IMR-90 (cell line): ENCODE measurements at regions not wholly inside any gene's neighbourhood (a gene's known extent, or its start where the extent isn't known, plus 50 kb on each side); places are given as distances from the start of the nearest gene placed in this dataset.

ENCODE experiments used
- ATAC-seq: fragments of 200-7000 bp; cut with Tn5 transposase; 2 replicates; pipeline ENCODE4 v1.9.1; 2020; ENCODE audit warnings: low read depth, mild to moderate bottlenecking, moderate library complexity
- BruUV-seq: library from RNA; stranded (reverse); fragments of 400-500 nt; replicated peaks from 2 replicates; lab custom pipeline; 2021; lab: Mats Ljungman, UMichigan
- CTCF ChIA-PET: fragments of 300-600 bp; formaldehyde crosslinking; extraction: SDS; loops from one replicate; lab custom pipeline; 2021; ENCODE audit warnings: antibody characterized with exemption; lab: Yijun Ruan, JAX
- POLR2A ChIA-PET: fragments of 300-600 bp; sonication (Branson Sonifier 250); formaldehyde crosslinking; loops from one replicate; lab custom pipeline; 2022; ENCODE audit warnings: antibody characterized with exemption; ENCODE audit not compliant: unreplicated experiment; lab: Charles Lee
- DNase-seq: peaks from one replicate; pipeline ENCODE4 v3.0.0; 2013
- H2AFZ ChIP-seq: replicated peaks from 2 replicates; pipeline ENCODE3; 2013; ENCODE audit warnings: low read length, mild to moderate bottlenecking; ENCODE audit not compliant: poor library complexity
- H2AK5ac ChIP-seq: 2 replicates; pipeline ENCODE4 v1.6.1; 2013; ENCODE audit warnings: low read depth, low read length, inconsistent platforms
- H2AK9ac ChIP-seq: replicated peaks from 2 replicates; pipeline ENCODE3; 2013; ENCODE audit warnings: mild to moderate bottlenecking, low read depth, low read length, moderate library complexity; ENCODE audit not compliant: poor library complexity
- H2BK120ac ChIP-seq: 2 replicates; pipeline ENCODE4 v1.6.1; 2013; ENCODE audit warnings: low read depth, low read length, inconsistent platforms
- H2BK15ac ChIP-seq: 3 replicates; pipeline ENCODE4 v1.6.1; 2013; ENCODE audit warnings: low read depth, low read length, inconsistent platforms
- H2BK20ac ChIP-seq: 2 replicates; pipeline ENCODE4 v1.6.1; 2013; ENCODE audit warnings: low read depth, mild to moderate bottlenecking, inconsistent platforms, low read length, moderate library complexity
- H2BK5ac ChIP-seq: 2 replicates; pipeline ENCODE4 v1.6.1; 2013; ENCODE audit warnings: mild to moderate bottlenecking, low read depth, low read length, inconsistent platforms; ENCODE audit not compliant: poor library complexity, severe bottlenecking
- H3K14ac ChIP-seq: replicated peaks from 2 replicates; pipeline ENCODE4 v1.6.1; 2013; ENCODE audit warnings: low read depth, low read length, inconsistent platforms
- H3K18ac ChIP-seq: 2 replicates; pipeline ENCODE4 v1.6.1; 2013; ENCODE audit warnings: low read depth, low read length, control low read depth
- H3K23ac ChIP-seq: 2 replicates; pipeline ENCODE4 v1.6.1; 2013; ENCODE audit warnings: low read depth, low read length, inconsistent platforms
- H3K27ac ChIP-seq: 2 replicates; pipeline ENCODE4 v1.5.1; 2013; ENCODE audit warnings: mild to moderate bottlenecking, control low read depth, low read length; ENCODE audit not compliant: insufficient read depth
- H3K27me3 ChIP-seq: 2 replicates; pipeline ENCODE4 v1.6.1; 2013; ENCODE audit warnings: low read length; ENCODE audit not compliant: control insufficient read depth, insufficient read depth
- H3K36me3 ChIP-seq: 2 replicates; pipeline ENCODE4 v1.6.1; 2013; ENCODE audit warnings: low read length, mixed read lengths; ENCODE audit not compliant: control insufficient read depth, insufficient read depth
- H3K4ac ChIP-seq: 2 replicates; pipeline ENCODE4 v1.6.1; 2013; ENCODE audit warnings: low read depth, low read length, inconsistent platforms
- H3K4me1 ChIP-seq: 2 replicates; pipeline ENCODE4 v1.6.1; 2013; ENCODE audit warnings: low read length, mixed read lengths; ENCODE audit not compliant: control insufficient read depth, insufficient read depth
- H3K4me2 ChIP-seq: 2 replicates; pipeline ENCODE4 v1.6.1; 2013; ENCODE audit warnings: low read depth, mild to moderate bottlenecking, control low read depth, low read length, moderate library complexity
- H3K4me3 ChIP-seq: 2 replicates; pipeline ENCODE4 v1.5.1; 2013; ENCODE audit warnings: low read depth, mild to moderate bottlenecking, control low read depth, low read length, moderate library complexity; ENCODE audit not compliant: insufficient read depth
- H3K56ac ChIP-seq: 2 replicates; pipeline ENCODE4 v1.6.1; 2013; ENCODE audit warnings: low read length, inconsistent platforms; ENCODE audit not compliant: insufficient read depth; ENCODE audit errors: extremely low read depth
- H3K79me1 ChIP-seq, 2 experiments: 2 replicates each; pipeline ENCODE4 v1.6.1; 2013; ENCODE audit warnings: low read length in 2 of 2, inconsistent platforms in 1 of 2, low read depth in 1 of 2
- H3K9ac ChIP-seq: 2 replicates; pipeline ENCODE4 v1.6.1; 2013; ENCODE audit warnings: low read depth, low read length, control low read depth
- H3K9me1 ChIP-seq: 2 replicates; pipeline ENCODE4 v1.6.1; 2013; ENCODE audit warnings: low read length, inconsistent platforms; ENCODE audit not compliant: insufficient read depth
- H3K9me3 ChIP-seq: 2 replicates; pipeline ENCODE4 v1.6.1; 2013; ENCODE audit warnings: low read length; ENCODE audit not compliant: control insufficient read depth, insufficient read depth
- H4K20me1 ChIP-seq: 2 replicates; pipeline ENCODE4 v1.6.1; 2013; ENCODE audit warnings: low read length, inconsistent platforms; ENCODE audit not compliant: insufficient read depth
- H4K5ac ChIP-seq: 2 replicates; pipeline ENCODE4 v1.6.1; 2013; ENCODE audit warnings: mild to moderate bottlenecking, low read depth, low read length, control low read depth
- H4K8ac ChIP-seq, 2 experiments: 2 replicates each; pipeline ENCODE4 v1.6.1; 2013; ENCODE audit warnings: low read depth in 2 of 2, low read length in 2 of 2, control low read depth in 1 of 2, inconsistent platforms in 1 of 2
- H4K91ac ChIP-seq: 2 replicates; pipeline ENCODE4 v1.6.1; 2013; ENCODE audit warnings: low read depth, low read length, inconsistent platforms; ENCODE audit not compliant: insufficient read depth
- BHLHE40 ChIP-seq: fragments of 150-350 bp; IDR thresholded peaks from 2 replicates; pipeline ENCODE4 v1.6.1; 2016; ENCODE audit warnings: mild to moderate bottlenecking, low read depth, low read length
- CEBPB ChIP-seq: IDR thresholded peaks from 2 replicates; pipeline ENCODE4 v1.6.1; 2012; ENCODE audit warnings: low read depth, low read length, improper control_type of control experiment
- CHD1 ChIP-seq: IDR thresholded peaks from 2 replicates; pipeline ENCODE4 v1.6.1; 2012; ENCODE audit warnings: low read depth, low read length, improper control_type of control experiment
- CTCF ChIP-seq: conservative IDR thresholded peaks from 2 replicates; pipeline ENCODE4 v1.5.1; 2012; ENCODE audit warnings: mild to moderate bottlenecking, low read depth, low read length, improper control_type of control experiment
- ELK1 ChIP-seq: fragments of 150-350 bp; IDR thresholded peaks from 2 replicates; pipeline ENCODE4 v1.6.1; 2016; ENCODE audit warnings: low read depth, mild to moderate bottlenecking, low read length, moderate library complexity, borderline replicate concordance
- FOS ChIP-seq: fragments of 150-350 bp; IDR thresholded peaks from 2 replicates; pipeline ENCODE4 v1.6.1; 2016; ENCODE audit warnings: low read depth, low read length
- MAFK ChIP-seq: IDR thresholded peaks from 2 replicates; pipeline ENCODE4 v1.6.1; 2012; ENCODE audit warnings: low read depth, low read length, improper control_type of control experiment
- MAZ ChIP-seq: IDR thresholded peaks from 2 replicates; pipeline ENCODE4 v1.6.1; 2012; ENCODE audit warnings: low read depth, mild to moderate bottlenecking, low read length, improper control_type of control experiment, moderate library complexity, borderline replicate concordance
- MXI1 ChIP-seq: IDR thresholded peaks from 2 replicates; pipeline ENCODE4 v1.6.1; 2012; ENCODE audit warnings: low read depth, mild to moderate bottlenecking, low read length, moderate library complexity, borderline replicate concordance
- NFE2L2 ChIP-seq: fragments of 150-350 bp; IDR thresholded peaks from 2 replicates; pipeline ENCODE4 v1.6.1; 2016; ENCODE audit warnings: low read depth, mild to moderate bottlenecking, low read length
- RCOR1 ChIP-seq: IDR thresholded peaks from 2 replicates; pipeline ENCODE4 v1.6.1; 2012; ENCODE audit warnings: mild to moderate bottlenecking, low read length, improper control_type of control experiment; ENCODE audit not compliant: insufficient replicate concordance
- RFX5 ChIP-seq: IDR thresholded peaks from 2 replicates; pipeline ENCODE4 v1.8.0; 2012; ENCODE audit warnings: low read depth, mild to moderate bottlenecking, low read length, moderate library complexity
- SMC3 ChIP-seq: fragments of 150-350 bp; IDR thresholded peaks from 2 replicates; pipeline ENCODE4 v1.6.1; 2016; ENCODE audit warnings: low read depth, mild to moderate bottlenecking, antibody characterized with exemption, low read length, moderate library complexity
- USF2 ChIP-seq: fragments of 150-350 bp; IDR thresholded peaks from 2 replicates; pipeline ENCODE4 v1.6.1; 2017; ENCODE audit warnings: mild to moderate bottlenecking, antibody characterized with exemption, low read length, low read depth
- WGBS, 2 experiments: methylation state at CpG; one replicate each; pipeline versions ENCODE4 v1.1.5 to v1.1.7; 2013; ENCODE audit warnings: missing lambda C conversion rate in 2 of 2; ENCODE audit not compliant: insufficient read length in 1 of 2; ENCODE audit errors: extremely low coverage in 2 of 2; 5-methylcytosine and 5-hydroxymethylcytosine counted together
- dilution Hi-C: fragments of 300-500 bp; cut with HindIII; formaldehyde crosslinking; loops from one replicate; pipeline ENCODE4 v1.14.3; 2018; ENCODE audit warnings: low sequenced_read_pairs; ENCODE audit not compliant: unreplicated experiment
- in situ Hi-C: fragments of 300-500 bp; cut with MboI; formaldehyde crosslinking; loops from 3 replicates; pipeline ENCODE4 v1.14.3; 2019; ENCODE audit warnings: low sequenced_read_pairs, inconsistent platforms, mixed read lengths
- intact Hi-C: fragments of 100-400 bp; cut with micrococcal nuclease; formaldehyde crosslinking; loops from 2 replicates; pipeline ENCODE4 v1.10.0; 2022

GRCh38 chr9:13443346-13444244 is 164.1 kb upstream of the MPDZ start:
- Histone ChIP-seq H3K27ac (no peak overlapping the region), H4K8ac (no peak overlapping the region), H4K91ac (no peak overlapping the region), H3K9me3 (no peaks in the 10 kb centered on the region), H3K4me2 (no peak overlapping the region), H2BK5ac (no peak overlapping the region), H3K18ac (no peak overlapping the region), H2BK15ac (no peak overlapping the region), H3K27me3 (peaks cover 14% of the 10 kb centered on the region), H3K4me1 (no peaks in the 10 kb centered on the region), H3K4me3 (no peak overlapping the region), H2AK5ac (no peak overlapping the region), H2AK9ac (no peak overlapping the region), H3K4ac (no peak overlapping the region), H3K23ac (no peak overlapping the region), H3K9me1 (no peaks in the 10 kb centered on the region), H3K14ac (no peak overlapping the region), H2BK120ac (no peak overlapping the region), H2AFZ (no peak overlapping the region), H4K5ac (no peak overlapping the region), H3K79me1 (no peaks in the 10 kb centered on the region), H3K36me3 (no peaks in the 10 kb centered on the region), H4K20me1 (no peaks in the 10 kb centered on the region), H3K9ac (no peak overlapping the region), H3K56ac (no peak overlapping the region), H2BK20ac (no peak overlapping the region)
- BruUV-seq, result no TSS peak
- ATAC-seq (no peak), DNase-seq (no peak)
- dilution Hi-C loops, result loop anchor here (25.0 kb wide), 1 partner anchor 994 kb away; no protein-coding TSS in a partner anchor
- ChIA-PET POLR2A (interaction anchor here (0.5 kb wide), 1 partner anchor 18 kb away, joined by 3 read pairs; no protein-coding TSS in a partner anchor), CTCF (interaction anchor here (0.7 kb wide), 1 partner anchor 55 kb away, joined by 6 read pairs; no protein-coding TSS in a partner anchor)
- 78% methylated on average over 4 of the region's 18 CpGs; no CpG with 5 or more reads in 1 of the 2 experiments for WGBS, 2 experiments
- in situ Hi-C loops, result no loop called here
- intact Hi-C loops, result no loop called here
- TF ChIP-seq USF2 (no peak), MXI1 (no peak), SMC3 (no peak), RCOR1 (no peak), ELK1 (no peak), CHD1 (no peak), BHLHE40 (no peak), CEBPB (no peak), MAFK (no peak), CTCF (no peak), FOS (no peak), MAZ (no peak), RFX5 (no peak), NFE2L2 (no peak)
